Uterus (tissue), 2 donors: ENCODE measurements at regions not wholly inside any gene's neighbourhood (a gene's known extent, or its start where the extent isn't known, plus 50 kb on each side); places are given as distances from the start of the nearest gene placed in this dataset.

Experiments used
- CTCF ChIP-seq, 4 experiments: fragments of 200-600 bp in 2 of 4; fragments of 450-650 bp in 2 of 4; sonication (generic) in 2 of 4; IDR thresholded peaks; one replicate each; pipeline ENCODE4 v1.5.1; 2016 to 2019; ENCODE audit warnings: antibody characterized with exemption in 4 of 4, mild to moderate bottlenecking in 2 of 4, moderate library complexity in 1 of 4
- POLR2A ChIP-seq, 2 donors: fragments of 450-650 bp; IDR thresholded peaks; one replicate each; pipeline ENCODE4 v1.6.1; 2016; ENCODE audit warnings: antibody characterized with exemption in 2 of 2, mild to moderate bottlenecking in 1 of 2, moderate library complexity in 1 of 2

GRCh38 chr3:154716170-154716569 lies 286.2 kb upstream of the GPR149 start:
- TF ChIP-seq POLR2A (IDR thresholded peaks at IDR 0.05) (no peak), CTCF (IDR thresholded peaks at IDR 0.05) (no peak)
